SK-N-MC (cell line): ENCODE measurements at regions not wholly inside any gene's neighbourhood (a gene's known extent, or its start where the extent isn't known, plus 50 kb on each side); places are given as distances from the start of the nearest gene placed in this dataset.

Source experiments
- EZH2 ChIP-seq: fragments of 200-600 bp; sonication (generic); IDR thresholded peaks from one replicate; pipeline ENCODE4 v1.6.1; 2017; ENCODE audit warnings: antibody characterized with exemption
- FOXP2 ChIP-seq: optimal IDR thresholded peaks from 2 replicates; pipeline ENCODE3; 2011; ENCODE audit warnings: mild to moderate bottlenecking, moderate library complexity; ENCODE audit not compliant: insufficient read depth; ENCODE audit errors: extremely low read length, control extremely low read depth
- POLR2AphosphoS5 ChIP-seq: IDR thresholded peaks from 2 replicates; pipeline ENCODE4 v1.6.1; 2012; ENCODE audit warnings: mild to moderate bottlenecking, low read depth, low read length, borderline replicate concordance

GRCh38 chr10:129373231-129373630, 93.8 kb upstream of the MGMT start:
- TF ChIP-seq EZH2, result no peak
- TF ChIP-seq POLR2AphosphoS5, result no peak
- TF ChIP-seq FOXP2, result no peak
